ENCODE measurements at regions not wholly inside any gene's neighbourhood (a gene's known extent, or its start where the extent isn't known, plus 50 kb on each side); places are given as distances from the start of the nearest gene placed in this dataset.

DNA sequence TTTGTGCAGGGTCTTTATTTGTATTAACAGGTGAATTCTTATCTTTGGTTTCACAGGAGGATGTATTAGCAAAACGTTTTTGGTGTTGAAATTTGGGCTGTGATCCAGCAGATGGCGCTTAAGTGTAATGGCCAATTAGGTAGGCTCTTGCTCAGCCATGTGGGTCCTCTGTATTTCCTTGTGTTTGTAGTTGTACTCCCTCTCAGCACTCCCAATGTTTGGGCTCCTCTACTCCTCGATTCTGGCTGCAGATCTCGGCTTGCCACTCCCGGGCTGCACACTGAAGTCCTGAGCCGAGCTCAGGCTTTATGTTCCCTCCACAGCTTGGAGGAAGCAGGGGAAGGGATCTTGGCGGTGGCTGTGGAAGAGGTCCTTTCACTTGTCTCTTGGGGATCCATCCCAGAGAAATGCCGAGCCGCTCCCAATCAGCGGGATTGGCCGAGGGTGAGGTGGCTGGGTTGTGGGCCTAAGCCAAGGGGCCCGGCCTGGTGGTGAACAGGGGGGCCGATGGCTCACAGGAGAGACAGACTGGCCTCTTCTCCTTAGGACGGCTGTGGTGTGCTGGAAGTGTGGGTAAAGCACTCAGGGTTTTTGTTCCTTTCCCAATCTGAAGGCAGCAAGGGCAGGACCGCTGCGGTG is 133.7 kb downstream of the AEBP2 start:
- intact Hi-C loops (cut with DNase I): no loop called here
- H3K4me1 ChIP-seq: peaks cover 13 to 21% of the 10 kb centered on the region in 2 donors
- no peak overlapping the region for H3K27ac ChIP-seq
- no peaks in the 10 kb centered on the region for H3K27me3 ChIP-seq
- peak; percentile 44 for ATAC-seq
- peak in 1 of 2 donors; percentile 15 for TF ChIP-seq CTCF (IDR thresholded peaks at IDR 0.05)
- H3K9me3 ChIP-seq: no peaks in the 10 kb centered on the region
- no peaks in the 10 kb centered on the region for H3K36me3 ChIP-seq
- no peak for DNase-seq
- H3K4me3 ChIP-seq: no peak overlapping the region

DNA sequence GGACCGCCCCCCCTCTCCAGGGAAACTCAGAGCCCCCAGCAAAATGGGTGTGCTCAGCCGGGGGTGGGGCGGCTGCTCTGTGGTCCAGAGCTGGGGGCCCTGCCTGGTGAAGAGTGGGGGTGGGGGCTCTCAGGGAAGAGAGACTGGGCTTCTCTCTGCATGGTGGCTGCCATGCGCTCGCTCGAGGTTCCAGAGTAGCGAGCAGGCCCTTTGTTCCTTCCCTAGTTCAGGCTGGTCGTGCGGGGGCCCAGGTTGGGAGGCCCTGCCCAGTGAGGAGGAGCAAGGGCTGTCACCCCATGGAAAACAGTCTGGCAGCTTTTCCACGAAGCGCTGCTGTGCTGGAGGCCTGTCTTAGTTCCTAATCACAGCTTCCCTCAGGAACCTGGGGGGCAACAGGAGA is 134.6 kb downstream of the AEBP2 start:
- no peak for DNase-seq
- Histone ChIP-seq H3K36me3 (no peaks in the 10 kb centered on the region), H3K9me3 (no peaks in the 10 kb centered on the region), H3K4me3 (no peak overlapping the region), H3K27ac (no peak overlapping the region), H3K27me3 (no peaks in the 10 kb centered on the region), H3K4me1 (peaks cover 13 to 21% of the 10 kb centered on the region in 2 donors)
- no peak for TF ChIP-seq CTCF (IDR thresholded peaks at IDR 0.05)
- ATAC-seq: no peak
- intact Hi-C loops (cut with DNase I): no loop called here

GRCh38 chr12:19574601-19575000 is 135.3 kb downstream of the AEBP2 start:
- H3K36me3 ChIP-seq: no peaks in the 10 kb centered on the region
- intact Hi-C loops (cut with DNase I): no loop called here
- no peaks in the 10 kb centered on the region for H3K9me3 ChIP-seq
- H3K4me1 ChIP-seq: peaks cover 13 to 21% of the 10 kb centered on the region in 2 donors
- no peak overlapping the region for H3K4me3 ChIP-seq
- no peak for DNase-seq
- no peaks in the 10 kb centered on the region for H3K27me3 ChIP-seq
- ATAC-seq: no peak
- no peak for TF ChIP-seq CTCF (IDR thresholded peaks at IDR 0.05)
- H3K27ac ChIP-seq: no peak overlapping the region

- ATAC-seq (peak; percentile 67), DNase-seq (peak in 2 of 4 donors; percentile 52 to 77)
- Histone ChIP-seq H3K27me3 (no peaks in the 10 kb centered on the region), H3K4me3 (no peak overlapping the region), H3K4me1 (peaks cover 13 to 21% of the 10 kb centered on the region in 2 donors), H3K36me3 (no peaks in the 10 kb centered on the region), H3K9me3 (no peaks in the 10 kb centered on the region), H3K27ac (peak overlapping the region; percentile 42 to 58)
- TF ChIP-seq CTCF (IDR thresholded peaks at IDR 0.05): no peak
- intact Hi-C loops (cut with DNase I): no loop called here
Measured at GRCh38 chr12:19575337-19576243, 136.3 kb downstream of the AEBP2 start.

Data from left lung (tissue), 4 donors.